GM19467 (cell line): ENCODE measurements at regions not wholly inside any gene's neighbourhood (a gene's known extent, or its start where the extent isn't known, plus 50 kb on each side); places are given as distances from the start of the nearest gene placed in this dataset.

Experiments used
- ATAC-seq: cut with Tn5 transposase; IDR thresholded peaks from one replicate; pipeline ENCODE4 v1.9.1; 2021; ENCODE audit warnings: mild to moderate bottlenecking, moderate library complexity; ENCODE audit not compliant: unreplicated experiment

- ATAC-seq: no peak
Measured at GRCh38 chr9:108093773-108094675, 604.5 kb upstream of the KLF4 start.

- no peak for ATAC-seq
Measured at GRCh38 chr9:108088916-108089315, 599.3 kb upstream of the KLF4 start.

GRCh38 chr9:108087781-108088180 is 598.2 kb upstream of the KLF4 start:
- no peak for ATAC-seq

GRCh38 chr9:108086624-108087023 is 597.1 kb upstream of the KLF4 start:
- ATAC-seq: no peak

GRCh38 chr9:108085294-108085693 is 595.7 kb upstream of the KLF4 start:
- no peak for ATAC-seq

GRCh38 chr9:108083796-108084352 is 594.3 kb upstream of the KLF4 start:
- no peak for ATAC-seq

- ATAC-seq: no peak
Measured at GRCh38 chr9:108083160-108083750, 593.7 kb upstream of the KLF4 start.

- ATAC-seq: no peak
Measured at GRCh38 chr9:108081112-108081511, 591.5 kb upstream of the KLF4 start.

- ATAC-seq: no peak
Measured at GRCh38 chr9:108080285-108080684, 590.7 kb upstream of the KLF4 start.

GRCh38 chr9:108078811-108079210 is 589.2 kb upstream of the KLF4 start:
- no peak for ATAC-seq

GRCh38 chr9:108078375-108078774 is 588.8 kb upstream of the KLF4 start:
- no peak for ATAC-seq

GRCh38 chr9:108077556-108077955 is 588.0 kb upstream of the KLF4 start:
- no peak for ATAC-seq

GRCh38 chr9:108074900-108075299 is 585.3 kb upstream of the KLF4 start:
- ATAC-seq: no peak

GRCh38 chr9:108073823-108074222 is 584.3 kb upstream of the KLF4 start:
- no peak for ATAC-seq

GRCh38 chr9:108072740-108073139 is 583.2 kb upstream of the KLF4 start:
- no peak for ATAC-seq

- no peak for ATAC-seq
Measured at GRCh38 chr9:108070861-108071260, 581.3 kb upstream of the KLF4 start.

- ATAC-seq: no peak
Measured at GRCh38 chr9:108069991-108070390, 580.4 kb upstream of the KLF4 start.

GRCh38 chr9:108062680-108063079 is 573.1 kb upstream of the KLF4 start:
- ATAC-seq: no peak

GRCh38 chr9:108060175-108060574 is 570.6 kb upstream of the KLF4 start:
- no peak for ATAC-seq

- ATAC-seq: no peak
Measured at GRCh38 chr9:108058135-108058814, 568.7 kb upstream of the KLF4 start.

- no peak for ATAC-seq
Measured at GRCh38 chr9:108057421-108058134, 568.0 kb upstream of the KLF4 start.
